ENCODE measurements at regions not wholly inside any gene's neighbourhood (a gene's known extent, or its start where the extent isn't known, plus 50 kb on each side); places are given as distances from the start of the nearest gene placed in this dataset.

- TF ChIP-seq CTCF (IDR thresholded peaks at IDR 0.05) (no peak), POLR2A (IDR thresholded peaks at IDR 0.05) (no peak)
These were observed 134.9 kb upstream of the FBXL7 start for GRCh38 chr5:15365070-15365469.

Measured in esophagus squamous epithelium (tissue), 4 donors.